ENCODE measurements at regions not wholly inside any gene's neighbourhood (a gene's known extent, or its start where the extent isn't known, plus 50 kb on each side); places are given as distances from the start of the nearest gene placed in this dataset.
"Not testable (repeated sequence)": the region's sequence is repeated elsewhere in the genome, so short reads cannot be mapped to it uniquely, and the experiment has no call there.

- TF ChIP-seq EZH2phosphoT487 (IDR thresholded peaks at IDR 0.05; ENCODE audit: borderline replicate concordance) (no peak), CTCF (conservative IDR thresholded peaks at IDR 0.05; ENCODE audit: low read length) (no peak)
- H3K4me3 ChIP-seq (ENCODE audit: low read length, poor library complexity, severe bottlenecking): no peak overlapping the region
- no peak overlapping the region for H3K9ac ChIP-seq (ENCODE audit: low read depth, low read length, poor library complexity, severe bottlenecking)
Observed at GRCh38 chr3:40754994-40755393, 230.2 kb downstream of the ZNF621 start.

GRCh38 chr3:40756500-40756899 lies 231.7 kb downstream of the ZNF621 start:
- no peaks in the 10 kb centered on the region for H3F3A ChIP-seq (ENCODE audit: low read depth)
- no peak for TF ChIP-seq CTCF (conservative IDR thresholded peaks at IDR 0.05; ENCODE audit: low read length)
- no peak for TF ChIP-seq EZH2phosphoT487 (IDR thresholded peaks at IDR 0.05; ENCODE audit: borderline replicate concordance)
- H3K4me3 ChIP-seq (ENCODE audit: low read length, poor library complexity, severe bottlenecking): no peak overlapping the region
- H3K79me2 ChIP-seq (ENCODE audit: insufficient read depth, low read length): no peaks in the 10 kb centered on the region
- no peaks in the 10 kb centered on the region for H3K27me3 ChIP-seq (ENCODE audit: insufficient read depth, low read length, poor library complexity, severe bottlenecking)
- no peaks in the 10 kb centered on the region for H3K4me1 ChIP-seq (ENCODE audit: insufficient read depth, low read length, poor library complexity, severe bottlenecking)
- no peak overlapping the region for H2AFZ ChIP-seq (ENCODE audit: low read length)
- no peaks in the 10 kb centered on the region for H3K9me3 ChIP-seq (ENCODE audit: insufficient read depth, low read depth, low read length)
- H3K36me3 ChIP-seq (ENCODE audit: insufficient read depth, low read length): no peaks in the 10 kb centered on the region
- H3K9ac ChIP-seq (ENCODE audit: low read depth, low read length, poor library complexity, severe bottlenecking): no peak overlapping the region
- no peaks in the 10 kb centered on the region for H4K20me1 ChIP-seq (ENCODE audit: insufficient read depth, low read length, poor library complexity, severe bottlenecking)
- no peaks in the 10 kb centered on the region for H3K9me2 ChIP-seq (replicated peaks; ENCODE audit: low read depth, low read length)
- H3K4me2 ChIP-seq (ENCODE audit: low read depth, low read length, poor library complexity, severe bottlenecking): no peak overlapping the region

More at GRCh38 chr3:40754994-40755393, 230.2 kb downstream of the ZNF621 start:
- H3F3A ChIP-seq (ENCODE audit: low read depth): no peaks in the 10 kb centered on the region
- no peaks in the 10 kb centered on the region for H3K4me1 ChIP-seq (ENCODE audit: insufficient read depth, low read length, poor library complexity, severe bottlenecking)
- H3K27me3 ChIP-seq (ENCODE audit: insufficient read depth, low read length, poor library complexity, severe bottlenecking): no peaks in the 10 kb centered on the region
- H3K9me3 ChIP-seq (ENCODE audit: insufficient read depth, low read depth, low read length): no peaks in the 10 kb centered on the region
- H3K9me2 ChIP-seq (replicated peaks; ENCODE audit: low read depth, low read length): no peaks in the 10 kb centered on the region
- H3K79me2 ChIP-seq (ENCODE audit: insufficient read depth, low read length): no peaks in the 10 kb centered on the region
- no peaks in the 10 kb centered on the region for H4K20me1 ChIP-seq (ENCODE audit: insufficient read depth, low read length, poor library complexity, severe bottlenecking)
- H2AFZ ChIP-seq (ENCODE audit: low read length): no peak overlapping the region
- H3K4me2 ChIP-seq (ENCODE audit: low read depth, low read length, poor library complexity, severe bottlenecking): no peak overlapping the region
- H3K36me3 ChIP-seq (ENCODE audit: insufficient read depth, low read length): no peaks in the 10 kb centered on the region

GRCh38 chr3:40762771-40763170 lies 238.0 kb downstream of the ZNF621 start:
- H3K4me3 ChIP-seq (ENCODE audit: low read length, poor library complexity, severe bottlenecking); H3K79me2 ChIP-seq (ENCODE audit: insufficient read depth, low read length); H3K9me2 ChIP-seq (replicated peaks; ENCODE audit: low read depth, low read length); H3K27me3 ChIP-seq (ENCODE audit: insufficient read depth, low read length, poor library complexity, severe bottlenecking); H4K20me1 ChIP-seq (ENCODE audit: insufficient read depth, low read length, poor library complexity, severe bottlenecking); H3K9ac ChIP-seq (ENCODE audit: low read depth, low read length, poor library complexity, severe bottlenecking); H3K4me2 ChIP-seq (ENCODE audit: low read depth, low read length, poor library complexity, severe bottlenecking); H3F3A ChIP-seq (ENCODE audit: low read depth); H2AFZ ChIP-seq (ENCODE audit: low read length); H3K36me3 ChIP-seq (ENCODE audit: insufficient read depth, low read length); H3K9me3 ChIP-seq (ENCODE audit: insufficient read depth, low read depth, low read length); H3K4me1 ChIP-seq (ENCODE audit: insufficient read depth, low read length, poor library complexity, severe bottlenecking): not testable (repeated sequence)

GRCh38 chr3:40763807-40764206 lies 239.0 kb downstream of the ZNF621 start:
- H3K4me2 ChIP-seq (ENCODE audit: low read depth, low read length, poor library complexity, severe bottlenecking): no peak overlapping the region
- no peak for TF ChIP-seq CTCF (conservative IDR thresholded peaks at IDR 0.05; ENCODE audit: low read length)
- TF ChIP-seq EZH2phosphoT487 (IDR thresholded peaks at IDR 0.05; ENCODE audit: borderline replicate concordance): no peak

More at GRCh38 chr3:40763807-40764206, 239.0 kb downstream of the ZNF621 start:
- H3K4me1 ChIP-seq (ENCODE audit: insufficient read depth, low read length, poor library complexity, severe bottlenecking): no peaks in the 10 kb centered on the region
- no peaks in the 10 kb centered on the region for H3K9me2 ChIP-seq (replicated peaks; ENCODE audit: low read depth, low read length)
- no peaks in the 10 kb centered on the region for H3F3A ChIP-seq (ENCODE audit: low read depth)
- no peaks in the 10 kb centered on the region for H3K27me3 ChIP-seq (ENCODE audit: insufficient read depth, low read length, poor library complexity, severe bottlenecking)
- H3K79me2 ChIP-seq (ENCODE audit: insufficient read depth, low read length): no peaks in the 10 kb centered on the region
- H3K4me3 ChIP-seq (ENCODE audit: low read length, poor library complexity, severe bottlenecking): no peak overlapping the region
- H4K20me1 ChIP-seq (ENCODE audit: insufficient read depth, low read length, poor library complexity, severe bottlenecking): no peaks in the 10 kb centered on the region
- no peaks in the 10 kb centered on the region for H3K9me3 ChIP-seq (ENCODE audit: insufficient read depth, low read depth, low read length)
- H3K36me3 ChIP-seq (ENCODE audit: insufficient read depth, low read length): no peaks in the 10 kb centered on the region
- H2AFZ ChIP-seq (ENCODE audit: low read length): no peak overlapping the region
- H3K9ac ChIP-seq (ENCODE audit: low read depth, low read length, poor library complexity, severe bottlenecking): no peak overlapping the region

Measured in Loucy (cell line).